IPS-NIHi7 (cell line): ENCODE measurements at regions not wholly inside any gene's neighbourhood (a gene's known extent, or its start where the extent isn't known, plus 50 kb on each side); places are given as distances from the start of the nearest gene placed in this dataset.
"Not testable (repeated sequence)": the region's sequence is repeated elsewhere in the genome, so short reads cannot be mapped to it uniquely, and the experiment has no call there.

ENCODE experiments used
- DNase-seq: peaks from one replicate; pipeline ENCODE4 v3.0.0; 2012; ENCODE audit warnings: mixed read lengths; ENCODE audit errors: extremely low spot score

DNA sequence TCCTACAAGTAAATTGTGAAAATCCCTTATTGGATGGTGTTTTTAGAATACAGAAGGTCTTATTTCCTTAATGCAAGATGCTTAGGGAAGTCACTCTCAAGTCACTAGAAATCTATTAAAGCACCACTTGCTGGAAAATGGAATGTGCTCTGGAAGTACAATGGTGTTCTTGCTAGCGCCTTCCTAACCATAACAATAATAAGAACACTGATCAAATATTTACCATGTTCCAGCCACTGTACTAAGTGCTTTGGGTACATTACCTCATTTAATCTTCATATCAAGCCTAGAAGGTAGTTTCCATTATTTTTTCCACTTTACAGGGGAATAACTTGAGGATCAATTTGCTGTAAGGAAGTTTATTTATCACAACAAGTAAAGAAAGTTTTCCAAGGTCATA is 75.1 kb downstream of the FAM72B start:
- DNase-seq: not testable (repeated sequence)

GRCh38 chr1:121116522-121117297 is 67.4 kb downstream of the FAM72B start:
- DNase-seq: not testable (repeated sequence)

- DNase-seq: not testable (repeated sequence)
Measured at GRCh38 chr1:121117298-121117611, 66.9 kb downstream of the FAM72B start.

GRCh38 chr1:121117622-121118479 is 66.3 kb downstream of the FAM72B start:
- not testable (repeated sequence) for DNase-seq
